WTC11 (cell line): ENCODE measurements at regions not wholly inside any gene's neighbourhood (a gene's known extent, or its start where the extent isn't known, plus 50 kb on each side); places are given as distances from the start of the nearest gene placed in this dataset.
A peak's percentile ranks its signal among the peaks of the same experiment; 100 is the strongest.
"Not testable (repeated sequence)": the region's sequence is repeated elsewhere in the genome, so short reads cannot be mapped to it uniquely, and the experiment has no call there.

Experiments used
- ATAC-seq: fragments of 200-7000 bp; cut with Tn5 transposase; 2 replicates; pipeline ENCODE4 v1.10.0; 2021; ENCODE audit warnings: mild to moderate bottlenecking, moderate library complexity
- CTCF ChIA-PET: fragments of 300-600 bp; sonication (Branson Sonifier 250); formaldehyde crosslinking; loops from one replicate; lab custom pipeline; 2021; ENCODE audit warnings: antibody characterized with exemption; lab: Charles Lee
- POLR2A ChIA-PET: fragments of 350-600 bp; sonication (Branson Sonifier 250); formaldehyde crosslinking; loops from one replicate; lab custom pipeline; 2021; ENCODE audit warnings: antibody characterized with exemption; lab: Charles Lee
- DNase-seq: peaks from one replicate; pipeline ENCODE4 v3.0.0; 2021; ENCODE audit warnings: low spot score
- H3K27ac Mint-ChIP-seq: 2 replicates; pipeline ENCODE4 v1.8.0; 2021; ENCODE audit warnings: mixed read lengths
- H3K27me3 Mint-ChIP-seq: 2 replicates; pipeline ENCODE4 v1.8.0; 2021; ENCODE audit warnings: low read depth, mild to moderate bottlenecking, moderate library complexity, mixed read lengths
- H3K36me3 Mint-ChIP-seq: 2 replicates; pipeline ENCODE4 v1.8.0; 2021; ENCODE audit warnings: mixed read lengths
- H3K4me1 Mint-ChIP-seq: 2 replicates; pipeline ENCODE4 v1.8.0; 2022; ENCODE audit warnings: mixed read lengths
- H3K4me3 Mint-ChIP-seq: 2 replicates; pipeline ENCODE4 v1.8.0; 2021; ENCODE audit warnings: mild to moderate bottlenecking, moderate library complexity, mixed read lengths
- H3K9me3 Mint-ChIP-seq: 2 replicates; pipeline ENCODE4 v1.8.0; 2021; ENCODE audit warnings: mixed read lengths
- AR ChIP-seq: fragments of 250-450 bp; sonication (Bioruptor Pico); IDR thresholded peaks from 2 replicates; pipeline ENCODE4 v1.9.0; 2021; ENCODE audit warnings: mild to moderate bottlenecking
- CREM ChIP-seq: sonication (generic); formaldehyde crosslinking; IDR thresholded peaks from 2 replicates; pipeline ENCODE4 v1.8.1; 2022; ENCODE audit warnings: mild to moderate bottlenecking, missing genetic modification reagents, moderate library complexity
- E2F5 ChIP-seq: sonication (generic); formaldehyde crosslinking; IDR thresholded peaks from 2 replicates; pipeline ENCODE4 v1.8.1; 2022; ENCODE audit warnings: mild to moderate bottlenecking, moderate library complexity, missing genetic modification reagents
- ESRRA ChIP-seq: sonication (generic); formaldehyde crosslinking; IDR thresholded peaks from 2 replicates; pipeline ENCODE4 v1.8.1; 2022; ENCODE audit warnings: mild to moderate bottlenecking, missing genetic modification reagents, borderline replicate concordance
- FOXJ3 ChIP-seq: sonication (generic); formaldehyde crosslinking; IDR thresholded peaks from 2 replicates; pipeline ENCODE4 v1.9.0; 2021; ENCODE audit warnings: missing genetic modification reagents, mild to moderate bottlenecking, borderline replicate concordance
- FOXP1 ChIP-seq: sonication (generic); formaldehyde crosslinking; IDR thresholded peaks from 2 replicates; pipeline ENCODE4 v1.8.0; 2022; ENCODE audit warnings: missing genetic modification reagents, mild to moderate bottlenecking, moderate library complexity, borderline replicate concordance
- GRHL2 ChIP-seq: fragments of 250-450 bp; sonication (Bioruptor Pico); IDR thresholded peaks from 2 replicates; pipeline ENCODE4 v1.8.0; 2022; ENCODE audit warnings: mild to moderate bottlenecking, moderate library complexity; ENCODE audit not compliant: insufficient replicate concordance, severe bottlenecking
- HMGA2 ChIP-seq: fragments of 250-450 bp; sonication (Bioruptor Pico); IDR thresholded peaks from 2 replicates; pipeline ENCODE4 v1.4.0; 2021; ENCODE audit warnings: mild to moderate bottlenecking, moderate library complexity
- JUN ChIP-seq: sonication (generic); formaldehyde crosslinking; IDR thresholded peaks from 2 replicates; pipeline ENCODE4 v1.8.0; 2023; ENCODE audit warnings: mild to moderate bottlenecking, missing genetic modification reagents
- KAT7 ChIP-seq: sonication (generic); formaldehyde crosslinking; IDR thresholded peaks from 2 replicates; pipeline ENCODE4 v1.8.1; 2023; ENCODE audit warnings: missing genetic modification reagents, mild to moderate bottlenecking, borderline replicate concordance
- MYBL2 ChIP-seq: sonication (generic); formaldehyde crosslinking; IDR thresholded peaks from 2 replicates; pipeline ENCODE4 v1.8.1; 2023; ENCODE audit warnings: mild to moderate bottlenecking, moderate library complexity, missing genetic modification reagents
- PRRX2 ChIP-seq: fragments of 250-450 bp; sonication (Bioruptor Pico); IDR thresholded peaks from 2 replicates; pipeline ENCODE4 v1.8.0; 2021; ENCODE audit warnings: mild to moderate bottlenecking
- SOX15 ChIP-seq: fragments of 250-450 bp; sonication (Bioruptor Pico); IDR thresholded peaks from 2 replicates; pipeline ENCODE4 v1.9.0; 2021; ENCODE audit warnings: mild to moderate bottlenecking
- TCF7 ChIP-seq: sonication (generic); formaldehyde crosslinking; IDR thresholded peaks from 2 replicates; pipeline ENCODE4 v1.8.0; 2022; ENCODE audit warnings: mild to moderate bottlenecking, low read depth, missing genetic modification reagents, moderate library complexity
- TP53 ChIP-seq: sonication (generic); formaldehyde crosslinking; IDR thresholded peaks from 2 replicates; pipeline ENCODE4 v1.8.1; 2023; ENCODE audit warnings: mild to moderate bottlenecking, missing genetic modification reagents
- TF ChIP-seq, protein P1 (sequence below): fragments of 250-450 bp; sonication (Bioruptor Pico); IDR thresholded peaks from 2 replicates; pipeline ENCODE4 v1.9.0; 2021; ENCODE audit warnings: mild to moderate bottlenecking
- TF ChIP-seq, protein P2 (sequence below): sonication (generic); formaldehyde crosslinking; IDR thresholded peaks from 2 replicates; pipeline ENCODE4 v1.8.1; 2023; ENCODE audit warnings: mild to moderate bottlenecking, missing genetic modification reagents
- TF ChIP-seq, protein P3 (sequence below): sonication (generic); formaldehyde crosslinking; IDR thresholded peaks from 2 replicates; pipeline ENCODE4 v1.8.1; 2023; ENCODE audit warnings: mild to moderate bottlenecking, missing genetic modification reagents
- TF ChIP-seq, protein P4 (sequence below): sonication (generic); formaldehyde crosslinking; IDR thresholded peaks from 2 replicates; pipeline ENCODE4 v1.8.1; 2022; ENCODE audit warnings: mild to moderate bottlenecking, missing genetic modification reagents, moderate library complexity, borderline replicate concordance

- H3K27ac Mint-ChIP-seq, POLR2A ChIA-PET, CTCF ChIA-PET, H3K4me3 Mint-ChIP-seq, DNase-seq, ATAC-seq, H3K27me3 Mint-ChIP-seq, H3K4me1 Mint-ChIP-seq: not testable (repeated sequence)
- Mint-ChIP-seq H3K36me3 (peaks cover 19% of the 10 kb centered on the region), H3K9me3 (peaks cover 20% of the 10 kb centered on the region)
Observed at GRCh38 chr4:68720723-68721122, 50.3 kb upstream of the UGT2B15 start.

GRCh38 chr4:68724426-68724825 lies 54.0 kb upstream of the UGT2B15 start:
- H3K27ac Mint-ChIP-seq = no peak overlapping the region
- peak; percentile 51; the same call in 1 of the 2 replicates for ATAC-seq
- CTCF ChIA-PET = no interaction called here
- H3K36me3 Mint-ChIP-seq = peaks cover 19% of the 10 kb centered on the region
- H3K9me3 Mint-ChIP-seq = peaks cover 20% of the 10 kb centered on the region
- no peaks in the 10 kb centered on the region for H3K4me1 Mint-ChIP-seq
- no peak for DNase-seq
- POLR2A ChIA-PET = no interaction called here
- no peak overlapping the region for H3K4me3 Mint-ChIP-seq
- TF ChIP-seq HMGA2 (CRISPR knock-in tag) = no peak
- TF ChIP-seq, protein P1, sequence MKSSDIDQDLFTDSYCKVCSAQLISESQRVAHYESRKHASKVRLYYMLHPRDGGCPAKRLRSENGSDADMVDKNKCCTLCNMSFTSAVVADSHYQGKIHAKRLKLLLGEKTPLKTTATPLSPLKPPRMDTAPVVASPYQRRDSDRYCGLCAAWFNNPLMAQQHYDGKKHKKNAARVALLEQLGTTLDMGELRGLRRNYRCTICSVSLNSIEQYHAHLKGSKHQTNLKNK (CRISPR knock-in tag) = no peak
- TF ChIP-seq TCF7 (CRISPR knock-in tag) = no peak
- TF ChIP-seq GRHL2 (CRISPR knock-in tag) = no peak
- TF ChIP-seq MYBL2 (CRISPR knock-in tag) = no peak
- TF ChIP-seq, protein P2, sequence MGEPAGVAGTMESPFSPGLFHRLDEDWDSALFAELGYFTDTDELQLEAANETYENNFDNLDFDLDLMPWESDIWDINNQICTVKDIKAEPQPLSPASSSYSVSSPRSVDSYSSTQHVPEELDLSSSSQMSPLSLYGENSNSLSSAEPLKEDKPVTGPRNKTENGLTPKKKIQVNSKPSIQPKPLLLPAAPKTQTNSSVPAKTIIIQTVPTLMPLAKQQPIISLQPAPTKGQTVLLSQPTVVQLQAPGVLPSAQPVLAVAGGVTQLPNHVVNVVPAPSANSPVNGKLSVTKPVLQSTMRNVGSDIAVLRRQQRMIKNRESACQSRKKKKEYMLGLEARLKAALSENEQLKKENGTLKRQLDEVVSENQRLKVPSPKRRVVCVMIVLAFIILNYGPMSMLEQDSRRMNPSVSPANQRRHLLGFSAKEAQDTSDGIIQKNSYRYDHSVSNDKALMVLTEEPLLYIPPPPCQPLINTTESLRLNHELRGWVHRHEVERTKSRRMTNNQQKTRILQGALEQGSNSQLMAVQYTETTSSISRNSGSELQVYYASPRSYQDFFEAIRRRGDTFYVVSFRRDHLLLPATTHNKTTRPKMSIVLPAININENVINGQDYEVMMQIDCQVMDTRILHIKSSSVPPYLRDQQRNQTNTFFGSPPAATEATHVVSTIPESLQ = no peak
- TF ChIP-seq, protein P3, sequence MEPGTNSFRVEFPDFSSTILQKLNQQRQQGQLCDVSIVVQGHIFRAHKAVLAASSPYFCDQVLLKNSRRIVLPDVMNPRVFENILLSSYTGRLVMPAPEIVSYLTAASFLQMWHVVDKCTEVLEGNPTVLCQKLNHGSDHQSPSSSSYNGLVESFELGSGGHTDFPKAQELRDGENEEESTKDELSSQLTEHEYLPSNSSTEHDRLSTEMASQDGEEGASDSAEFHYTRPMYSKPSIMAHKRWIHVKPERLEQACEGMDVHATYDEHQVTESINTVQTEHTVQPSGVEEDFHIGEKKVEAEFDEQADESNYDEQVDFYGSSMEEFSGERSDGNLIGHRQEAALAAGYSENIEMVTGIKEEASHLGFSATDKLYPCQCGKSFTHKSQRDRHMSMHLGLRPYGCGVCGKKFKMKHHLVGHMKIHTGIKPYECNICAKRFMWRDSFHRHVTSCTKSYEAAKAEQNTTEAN (CRISPR knock-in tag) = no peak
- no peak for TF ChIP-seq PRRX2 (CRISPR knock-in tag)
- no peaks in the 10 kb centered on the region for H3K27me3 Mint-ChIP-seq

DNA sequence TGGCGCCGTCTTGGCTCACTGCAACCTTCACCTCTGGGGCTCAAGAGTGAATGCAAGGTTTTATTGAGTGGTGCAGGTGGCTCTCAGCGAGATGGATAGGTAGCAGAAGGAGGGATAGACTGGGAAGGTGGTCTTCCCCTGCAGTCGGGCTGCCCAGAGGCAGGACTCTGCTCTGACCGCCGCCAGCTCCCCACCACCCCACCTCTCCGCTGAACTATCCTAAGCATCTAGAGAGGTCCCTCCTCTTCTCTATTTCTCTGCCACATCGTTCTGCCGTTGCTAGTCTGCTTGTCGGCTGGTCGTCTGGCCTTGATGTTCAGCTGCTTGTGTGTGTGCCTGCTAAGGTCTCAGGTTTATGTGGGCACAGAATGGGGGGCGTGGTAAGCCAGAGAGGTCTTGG lies 54.5 kb upstream of the UGT2B15 start:
- ChIA-PET CTCF (no interaction called here), POLR2A (no interaction called here)
- DNase-seq (no peak), ATAC-seq (peak; percentile 22; the same call in 1 of the 2 replicates)
- Mint-ChIP-seq H3K4me1 (no peaks in the 10 kb centered on the region), H3K9me3 (peaks cover 22% of the 10 kb centered on the region), H3K27me3 (no peaks in the 10 kb centered on the region), H3K4me3 (no peak overlapping the region), H3K36me3 (peaks cover 16% of the 10 kb centered on the region), H3K27ac (no peak overlapping the region)
- TF ChIP-seq FOXJ3 (CRISPR knock-in tag) = no peak
- TF ChIP-seq FOXP1 (CRISPR knock-in tag) = no peak
- TF ChIP-seq, protein P4, sequence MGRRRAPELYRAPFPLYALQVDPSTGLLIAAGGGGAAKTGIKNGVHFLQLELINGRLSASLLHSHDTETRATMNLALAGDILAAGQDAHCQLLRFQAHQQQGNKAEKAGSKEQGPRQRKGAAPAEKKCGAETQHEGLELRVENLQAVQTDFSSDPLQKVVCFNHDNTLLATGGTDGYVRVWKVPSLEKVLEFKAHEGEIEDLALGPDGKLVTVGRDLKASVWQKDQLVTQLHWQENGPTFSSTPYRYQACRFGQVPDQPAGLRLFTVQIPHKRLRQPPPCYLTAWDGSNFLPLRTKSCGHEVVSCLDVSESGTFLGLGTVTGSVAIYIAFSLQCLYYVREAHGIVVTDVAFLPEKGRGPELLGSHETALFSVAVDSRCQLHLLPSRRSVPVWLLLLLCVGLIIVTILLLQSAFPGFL (CRISPR knock-in tag) = no peak
- TF ChIP-seq CREM (CRISPR knock-in tag) = no peak
- TF ChIP-seq JUN (CRISPR knock-in tag) = no peak
- TF ChIP-seq ESRRA (CRISPR knock-in tag) = no peak
- TF ChIP-seq TP53 = no peak
- TF ChIP-seq SOX15 (CRISPR knock-in tag) = no peak
- no peak for TF ChIP-seq AR
- no peak for TF ChIP-seq KAT7
- TF ChIP-seq E2F5 (CRISPR knock-in tag) = no peak
